ENCODE measurements at regions not wholly inside any gene's neighbourhood (a gene's known extent, or its start where the extent isn't known, plus 50 kb on each side); places are given as distances from the start of the nearest gene placed in this dataset.

DNA sequence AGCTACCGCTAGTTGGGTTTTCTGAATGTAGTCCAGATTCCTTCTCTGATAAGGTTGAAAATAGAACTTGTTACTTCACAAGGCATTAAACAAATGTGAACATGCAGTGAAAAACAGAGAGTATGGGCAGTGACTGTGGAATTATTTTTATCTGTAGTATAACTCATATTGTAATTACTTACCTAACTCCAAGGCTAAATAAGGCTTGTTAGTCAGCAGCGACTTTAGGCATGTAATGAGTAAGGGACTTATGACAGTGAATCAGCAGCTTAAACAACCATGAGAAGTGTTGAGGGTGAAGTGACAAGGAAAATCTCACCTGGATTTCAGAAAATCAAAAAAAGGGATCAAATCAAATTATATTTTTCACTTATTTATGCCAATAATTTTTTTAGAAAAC lies 1719.5 kb upstream of the MIR17HG start:
- TF ChIP-seq MAZ (IDR thresholded peaks at IDR 0.05; ENCODE audit: borderline replicate concordance, low read depth, low read length) (no peak), NPAS2 (CRISPR knock-in tag; IDR thresholded peaks at IDR 0.05; ENCODE audit: borderline replicate concordance) (no peak), ZSCAN20 (CRISPR knock-in tag; IDR thresholded peaks at IDR 0.05) (no peak), HDAC2 (IDR thresholded peaks at IDR 0.05) (no peak), HOXB5 (CRISPR knock-in tag; IDR thresholded peaks at IDR 0.05) (no peak), PHF8 (IDR thresholded peaks at IDR 0.05; ENCODE audit: borderline replicate concordance, low read depth) (no peak), CBX2 (IDR thresholded peaks at IDR 0.05; ENCODE audit: borderline replicate concordance, low read depth) (no peak), ZNF302 (CRISPR knock-in tag; IDR thresholded peaks at IDR 0.05) (no peak), CHD2 (IDR thresholded peaks at IDR 0.05; ENCODE audit: low read length, partially characterized antibody) (no peak), HOXB13 (CRISPR knock-in tag; IDR thresholded peaks at IDR 0.05; ENCODE audit: low read depth) (no peak), FOSB (CRISPR knock-in tag; IDR thresholded peaks at IDR 0.05) (no peak), POLR2A (IDR thresholded peaks at IDR 0.05; ENCODE audit: low read length) (no peak), CEBPB (IDR thresholded peaks at IDR 0.05) (no peak), RCOR1 (IDR thresholded peaks at IDR 0.05; ENCODE audit: low read depth, low read length) (no peak), KDM1A (IDR thresholded peaks at IDR 0.05; ENCODE audit: low read depth) (no peak)
- TF ChIP-seq, protein P1, sequence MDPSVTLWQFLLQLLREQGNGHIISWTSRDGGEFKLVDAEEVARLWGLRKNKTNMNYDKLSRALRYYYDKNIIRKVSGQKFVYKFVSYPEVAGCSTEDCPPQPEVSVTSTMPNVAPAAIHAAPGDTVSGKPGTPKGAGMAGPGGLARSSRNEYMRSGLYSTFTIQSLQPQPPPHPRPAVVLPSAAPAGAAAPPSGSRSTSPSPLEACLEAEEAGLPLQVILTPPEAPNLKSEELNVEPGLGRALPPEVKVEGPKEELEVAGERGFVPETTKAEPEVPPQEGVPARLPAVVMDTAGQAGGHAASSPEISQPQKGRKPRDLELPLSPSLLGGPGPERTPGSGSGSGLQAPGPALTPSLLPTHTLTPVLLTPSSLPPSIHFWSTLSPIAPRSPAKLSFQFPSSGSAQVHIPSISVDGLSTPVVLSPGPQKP (IDR thresholded peaks at IDR 0.05; ENCODE audit: low read depth, low read length) = no peak
- H3K9me3 ChIP-seq = no peaks in the 10 kb centered on the region
- ChIA-PET CTCF (no interaction called here), POLR2A (no interaction called here)
- no peak for FAIRE-seq
- no peaks in the 10 kb centered on the region for H3K4me1 ChIP-seq
- WGBS (ENCODE audit: missing lambda C conversion rate) = 71% methylated on average over 2 of the region's 2 CpGs
- H3K4me3 ChIP-seq = no peak overlapping the region
- no peak for ATAC-seq
- H3K4me2 ChIP-seq = no peak overlapping the region
- no peak overlapping the region for H3K27ac ChIP-seq
- DNase-seq (ENCODE audit: low read depth in 1 of 2, low spot score in 1 of 2) = no peak

DNA sequence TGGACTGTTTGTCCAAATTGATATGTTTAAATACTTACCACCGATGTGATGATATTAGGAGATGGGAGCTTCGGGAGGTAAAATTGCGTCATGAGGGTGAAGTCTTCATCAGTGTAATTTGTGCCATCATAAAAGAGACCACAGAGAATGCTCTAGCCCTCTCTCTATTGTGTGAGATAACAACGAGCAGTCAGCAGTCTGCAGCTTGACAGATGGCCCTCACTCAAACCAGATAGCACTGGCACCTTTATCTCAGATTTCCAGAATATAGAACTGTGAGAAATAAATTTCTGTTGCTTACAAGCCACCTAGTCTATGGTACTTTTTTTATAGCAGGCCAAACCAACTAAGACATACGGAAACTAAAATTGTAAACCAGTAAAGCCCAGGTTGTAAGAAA lies 1718.9 kb upstream of the MIR17HG start:
- WGBS (ENCODE audit: missing lambda C conversion rate) = 86% methylated on average over 5 of the region's 5 CpGs
- POLR2A ChIA-PET = no interaction called here
- H3K4me1 ChIP-seq = no peaks in the 10 kb centered on the region
- FAIRE-seq (no peak), ATAC-seq (no peak), DNase-seq (ENCODE audit: low read depth in 1 of 2, low spot score in 1 of 2) (no peak)
- TF ChIP-seq EP300 (IDR thresholded peaks at IDR 0.05) (no peak), CBX2 (IDR thresholded peaks at IDR 0.05; ENCODE audit: borderline replicate concordance, low read depth) (no peak), POLR2AphosphoS2 (conservative IDR thresholded peaks at IDR 0.05; ENCODE audit: low read length) (no peak), MAZ (IDR thresholded peaks at IDR 0.05; ENCODE audit: borderline replicate concordance, low read depth, low read length) (no peak), CHD2 (IDR thresholded peaks at IDR 0.05; ENCODE audit: low read length, partially characterized antibody) (no peak), RNF2 (IDR thresholded peaks at IDR 0.05; ENCODE audit: borderline replicate concordance, low read depth) (no peak), MYC (IDR thresholded peaks at IDR 0.05; ENCODE audit: borderline replicate concordance, low read length) (no peak), HOXB5 (CRISPR knock-in tag; IDR thresholded peaks at IDR 0.05) (no peak), CBX8 (IDR thresholded peaks at IDR 0.05) (no peak), HOXB13 (CRISPR knock-in tag; IDR thresholded peaks at IDR 0.05; ENCODE audit: low read depth) (no peak), JUN (IDR thresholded peaks at IDR 0.05) (no peak), TFCP2L1 (CRISPR knock-in tag; IDR thresholded peaks at IDR 0.05) (no peak), RARB (CRISPR knock-in tag; IDR thresholded peaks at IDR 0.05) (no peak), TP53 (CRISPR knock-in tag; IDR thresholded peaks at IDR 0.05) (no peak), ESRRA (IDR thresholded peaks at IDR 0.05; ENCODE audit: borderline replicate concordance, low read length) (no peak)
- TF ChIP-seq, protein P2, sequence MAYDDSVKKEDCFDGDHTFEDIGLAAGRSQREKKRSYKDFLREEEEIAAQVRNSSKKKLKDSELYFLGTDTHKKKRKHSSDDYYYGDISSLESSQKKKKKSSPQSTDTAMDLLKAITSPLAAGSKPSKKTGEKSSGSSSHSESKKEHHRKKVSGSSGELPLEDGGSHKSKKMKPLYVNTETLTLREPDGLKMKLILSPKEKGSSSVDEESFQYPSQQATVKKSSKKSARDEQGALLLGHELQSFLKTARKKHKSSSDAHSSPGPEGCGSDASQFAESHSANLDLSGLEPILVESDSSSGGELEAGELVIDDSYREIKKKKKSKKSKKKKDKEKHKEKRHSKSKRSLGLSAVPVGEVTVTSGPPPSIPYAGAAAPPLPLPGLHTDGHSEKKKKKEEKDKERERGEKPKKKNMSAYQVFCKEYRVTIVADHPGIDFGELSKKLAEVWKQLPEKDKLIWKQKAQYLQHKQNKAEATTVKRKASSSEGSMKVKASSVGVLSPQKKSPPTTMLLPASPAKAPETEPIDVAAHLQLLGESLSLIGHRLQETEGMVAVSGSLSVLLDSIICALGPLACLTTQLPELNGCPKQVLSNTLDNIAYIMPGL (CRISPR knock-in tag; IDR thresholded peaks at IDR 0.05; ENCODE audit: borderline replicate concordance) = no peak
- TF ChIP-seq, protein P3, sequence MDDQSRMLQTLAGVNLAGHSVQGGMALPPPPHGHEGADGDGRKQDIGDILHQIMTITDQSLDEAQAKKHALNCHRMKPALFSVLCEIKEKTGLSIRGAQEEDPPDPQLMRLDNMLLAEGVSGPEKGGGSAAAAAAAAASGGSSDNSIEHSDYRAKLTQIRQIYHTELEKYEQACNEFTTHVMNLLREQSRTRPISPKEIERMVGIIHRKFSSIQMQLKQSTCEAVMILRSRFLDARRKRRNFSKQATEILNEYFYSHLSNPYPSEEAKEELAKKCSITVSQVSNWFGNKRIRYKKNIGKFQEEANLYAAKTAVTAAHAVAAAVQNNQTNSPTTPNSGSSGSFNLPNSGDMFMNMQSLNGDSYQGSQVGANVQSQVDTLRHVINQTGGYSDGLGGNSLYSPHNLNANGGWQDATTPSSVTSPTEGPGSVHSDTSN (IDR thresholded peaks at IDR 0.05) = no peak
- TF ChIP-seq, protein P4, sequence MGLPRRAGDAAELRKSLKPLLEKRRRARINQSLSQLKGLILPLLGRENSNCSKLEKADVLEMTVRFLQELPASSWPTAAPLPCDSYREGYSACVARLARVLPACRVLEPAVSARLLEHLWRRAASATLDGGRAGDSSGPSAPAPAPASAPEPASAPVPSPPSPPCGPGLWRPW (IDR thresholded peaks at IDR 0.05) = no peak
- TF ChIP-seq, protein P5, sequence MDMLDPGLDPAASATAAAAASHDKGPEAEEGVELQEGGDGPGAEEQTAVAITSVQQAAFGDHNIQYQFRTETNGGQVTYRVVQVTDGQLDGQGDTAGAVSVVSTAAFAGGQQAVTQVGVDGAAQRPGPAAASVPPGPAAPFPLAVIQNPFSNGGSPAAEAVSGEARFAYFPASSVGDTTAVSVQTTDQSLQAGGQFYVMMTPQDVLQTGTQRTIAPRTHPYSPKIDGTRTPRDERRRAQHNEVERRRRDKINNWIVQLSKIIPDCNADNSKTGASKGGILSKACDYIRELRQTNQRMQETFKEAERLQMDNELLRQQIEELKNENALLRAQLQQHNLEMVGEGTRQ (IDR thresholded peaks at IDR 0.05) = no peak
- TF ChIP-seq, protein P6, sequence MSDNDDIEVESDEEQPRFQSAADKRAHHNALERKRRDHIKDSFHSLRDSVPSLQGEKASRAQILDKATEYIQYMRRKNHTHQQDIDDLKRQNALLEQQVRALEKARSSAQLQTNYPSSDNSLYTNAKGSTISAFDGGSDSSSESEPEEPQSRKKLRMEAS (IDR thresholded peaks at IDR 0.05) = no peak
- H3K27ac ChIP-seq = no peak overlapping the region
- H3K9me3 ChIP-seq = no peaks in the 10 kb centered on the region
- CTCF ChIA-PET = no interaction called here
- no peak overlapping the region for H3K4me2 ChIP-seq
- H3K4me3 ChIP-seq = no peak overlapping the region
